ENCODE measurements at regions not wholly inside any gene's neighbourhood (a gene's known extent, or its start where the extent isn't known, plus 50 kb on each side); places are given as distances from the start of the nearest gene placed in this dataset.
"Not testable (repeated sequence)": the region's sequence is repeated elsewhere in the genome, so short reads cannot be mapped to it uniquely, and the experiment has no call there.

GRCh38 chr5:32932241-32932935 is 221.3 kb downstream of the NPR3 start:
- DNase-seq: no peak

- DNase-seq: no peak
Measured at GRCh38 chr5:32933692-32934091, 222.6 kb downstream of the NPR3 start.

- DNase-seq: no peak
Measured at GRCh38 chr5:32934529-32934928, 223.4 kb downstream of the NPR3 start.

- no peak for DNase-seq
Measured at GRCh38 chr5:32935283-32935682, 224.2 kb downstream of the NPR3 start.

GRCh38 chr5:32936329-32936728 is 225.2 kb downstream of the NPR3 start:
- DNase-seq: no peak

- DNase-seq: no peak
Measured at GRCh38 chr5:32942225-32942989, 231.3 kb downstream of the NPR3 start.

- no peak for DNase-seq
Measured at GRCh38 chr5:32949286-32949970, 238.3 kb downstream of the NPR3 start.

- no peak for DNase-seq
Measured at GRCh38 chr5:32951003-32951402, 239.9 kb downstream of the NPR3 start.

- DNase-seq: no peak
Measured at GRCh38 chr5:32951878-32952277, 240.8 kb downstream of the NPR3 start.

- not testable (repeated sequence) for DNase-seq
Measured at GRCh38 chr5:32952421-32952820, 241.3 kb downstream of the NPR3 start.

GRCh38 chr5:32953694-32954093 is 242.6 kb downstream of the NPR3 start:
- peak; percentile 6 for DNase-seq

- DNase-seq: no peak
Measured at GRCh38 chr5:32955814-32956213, 244.7 kb downstream of the NPR3 start.

GRCh38 chr5:32960340-32961058 is 249.4 kb downstream of the NPR3 start:
- no peak for DNase-seq

GRCh38 chr5:32961059-32961415 is 249.9 kb downstream of the NPR3 start:
- DNase-seq: no peak

- DNase-seq: no peak
Measured at GRCh38 chr5:32964261-32964660, 253.1 kb downstream of the NPR3 start.

GRCh38 chr5:32973646-32974045 is 262.5 kb downstream of the NPR3 start:
- DNase-seq: no peak

GRCh38 chr5:32975656-32976375 is 264.7 kb downstream of the NPR3 start:
- no peak for DNase-seq

GRCh38 chr5:32981061-32981460 is 269.9 kb downstream of the NPR3 start:
- DNase-seq: no peak

- no peak for DNase-seq
Measured at GRCh38 chr5:32984851-32985610, 273.9 kb downstream of the NPR3 start.

- DNase-seq: no peak
Measured at GRCh38 chr5:32989815-32990214, 278.7 kb downstream of the NPR3 start.

GRCh38 chr5:32990593-32991420 is 279.7 kb downstream of the NPR3 start:
- no peak for DNase-seq
